Common myeloid progenitor, CD34-positive (primary cell): ENCODE measurements at regions not wholly inside any gene's neighbourhood (a gene's known extent, or its start where the extent isn't known, plus 50 kb on each side); places are given as distances from the start of the nearest gene placed in this dataset.

ENCODE experiments used
- CTCF ChIA-PET: fragments of 350-600 bp; sonication (Branson Sonifier 250); formaldehyde crosslinking; loops from one replicate; lab custom pipeline; 2021; ENCODE audit warnings: antibody characterized with exemption; lab: Charles Lee
- POLR2A ChIA-PET: fragments of 350-600 bp; sonication (Branson Sonifier 250); formaldehyde crosslinking; loops from one replicate; lab custom pipeline; 2021; ENCODE audit warnings: antibody characterized with exemption; lab: Charles Lee
- DNase-seq, 3 donors: peaks; one replicate each; pipeline versions ENCODE4 v3.0.0 to v3.0.0-alpha.2; 2013
- H3K27ac ChIP-seq, 2 experiments: 1 replicate in 1 of 2; 2 replicates in 1 of 2; pipeline ENCODE4 v1.7.0; 2013; ENCODE audit warnings: inconsistent platforms in 2 of 2, low read length in 2 of 2, mild to moderate bottlenecking in 2 of 2, low read depth in 1 of 2, moderate library complexity in 1 of 2; ENCODE audit not compliant: severe bottlenecking in 2 of 2, insufficient read depth in 1 of 2, poor library complexity in 1 of 2
- H3K27me3 ChIP-seq, 5 experiments: replicated peaks in 2 of 5; 1 replicate in 3 of 5; 2 replicates in 2 of 5; pipeline versions ENCODE4 v1.6.1 to v1.7.0; 2013; ENCODE audit warnings: low read length in 4 of 5, mild to moderate bottlenecking in 2 of 5, moderate library complexity in 2 of 5, inconsistent platforms in 1 of 5; ENCODE audit not compliant: insufficient read depth in 5 of 5, control insufficient read depth in 4 of 5
- H3K36me3 ChIP-seq, 4 experiments: 1 replicate in 2 of 4; 2 replicates in 2 of 4; pipeline versions ENCODE4 v1.6.1 to v1.7.0; 2013; ENCODE audit warnings: low read length in 3 of 4, control low read depth in 1 of 4, mild to moderate bottlenecking in 1 of 4; ENCODE audit not compliant: control insufficient read depth in 4 of 4, insufficient read depth in 4 of 4
- H3K4me1 ChIP-seq, 4 experiments: 1 replicate in 3 of 4; 2 replicates in 1 of 4; pipeline versions ENCODE4 v1.6.1 to v1.7.1; 2013; ENCODE audit warnings: low read length in 3 of 4, mild to moderate bottlenecking in 3 of 4, control low read depth in 1 of 4, inconsistent platforms in 1 of 4, moderate library complexity in 1 of 4; ENCODE audit not compliant: control insufficient read depth in 4 of 4, insufficient read depth in 4 of 4; ENCODE audit errors: control extremely low read depth in 1 of 4
- H3K4me3 ChIP-seq, 7 experiments: 1 replicate in 4 of 7; 2 replicates in 3 of 7; pipeline versions ENCODE4 v1.5.1 to v1.7.0; 2013; ENCODE audit warnings: mild to moderate bottlenecking in 7 of 7, low read length in 6 of 7, moderate library complexity in 6 of 7, inconsistent platforms in 2 of 7, low read depth in 2 of 7, control low read depth in 1 of 7; ENCODE audit not compliant: insufficient read depth in 4 of 7, control insufficient read depth in 1 of 7; ENCODE audit errors: extremely low read depth in 1 of 7
- H3K9me3 ChIP-seq, 5 experiments: 1 replicate in 4 of 5; 2 replicates in 1 of 5; pipeline versions ENCODE4 v1.6.1 to v1.7.1; 2013; ENCODE audit warnings: low read length in 4 of 5, mild to moderate bottlenecking in 2 of 5, inconsistent platforms in 1 of 5, low read depth in 1 of 5, moderate library complexity in 1 of 5; ENCODE audit not compliant: control insufficient read depth in 4 of 5, insufficient read depth in 2 of 5; ENCODE audit errors: control extremely low read depth in 1 of 5
- WGBS: methylation state at CpG from one replicate; pipeline ENCODE4 v1.1.5; 2013; ENCODE audit not compliant: insufficient coverage; 5-methylcytosine and 5-hydroxymethylcytosine counted together

GRCh38 chr4:117873779-117874178 is 160.5 kb upstream of the NDST3 start:
- CTCF ChIA-PET, result no interaction called here
- no peak for DNase-seq
- Histone ChIP-seq H3K27me3 (no peaks in the 10 kb centered on the region), H3K4me1 (no peaks in the 10 kb centered on the region), H3K27ac (no peak overlapping the region), H3K36me3 (no peaks in the 10 kb centered on the region), H3K9me3 (no peaks in the 10 kb centered on the region), H3K4me3 (no peak overlapping the region)
- WGBS, result 100% methylated on average over 1 of the region's 2 CpGs
- POLR2A ChIA-PET, result no interaction called here

GRCh38 chr4:117874216-117874615 is 160.1 kb upstream of the NDST3 start:
- ChIA-PET POLR2A (no interaction called here), CTCF (no interaction called here)
- WGBS, result no CpG with 5 or more reads among the region's 1 CpG
- H3K4me3 ChIP-seq, result no peak overlapping the region
- H3K27me3 ChIP-seq, result no peaks in the 10 kb centered on the region
- no peak overlapping the region for H3K27ac ChIP-seq
- DNase-seq, result no peak
- no peaks in the 10 kb centered on the region for H3K36me3 ChIP-seq
- no peaks in the 10 kb centered on the region for H3K9me3 ChIP-seq
- H3K4me1 ChIP-seq, result no peaks in the 10 kb centered on the region

GRCh38 chr4:117889978-117890377 is 144.3 kb upstream of the NDST3 start:
- Histone ChIP-seq H3K9me3 (no peaks in the 10 kb centered on the region), H3K4me3 (no peak overlapping the region), H3K4me1 (no peaks in the 10 kb centered on the region), H3K27me3 (no peaks in the 10 kb centered on the region), H3K27ac (no peak overlapping the region), H3K36me3 (no peaks in the 10 kb centered on the region)
- WGBS, result 100% methylated on average over 3 of the region's 3 CpGs
- ChIA-PET CTCF (no interaction called here), POLR2A (no interaction called here)
- no peak for DNase-seq

GRCh38 chr4:117893207-117893606 is 141.1 kb upstream of the NDST3 start:
- no peak for DNase-seq
- ChIA-PET CTCF (interaction anchor here (1.2 kb wide), 1 partner anchor 22 kb away, joined by 4 read pairs; no protein-coding TSS in a partner anchor), POLR2A (no interaction called here)
- WGBS, result no CpG with 5 or more reads among the region's 1 CpG
- H3K4me1 ChIP-seq, result no peaks in the 10 kb centered on the region
- no peak overlapping the region for H3K4me3 ChIP-seq
- no peaks in the 10 kb centered on the region for H3K27me3 ChIP-seq
- H3K27ac ChIP-seq, result no peak overlapping the region
- no peaks in the 10 kb centered on the region for H3K36me3 ChIP-seq
- H3K9me3 ChIP-seq, result peaks cover 0 to 1% (median 0%) of the 10 kb centered on the region in 5 experiments

GRCh38 chr4:117898496-117898895 is 135.8 kb upstream of the NDST3 start:
- CTCF ChIA-PET, result no interaction called here
- DNase-seq, result no peak
- POLR2A ChIA-PET, result no interaction called here
- peaks cover 0 to 4% (median 2%) of the 10 kb centered on the region in 4 experiments for H3K4me1 ChIP-seq
- H3K27me3 ChIP-seq, result no peaks in the 10 kb centered on the region
- peaks cover 0 to 1% (median 0%) of the 10 kb centered on the region in 5 experiments for H3K9me3 ChIP-seq
- no peaks in the 10 kb centered on the region for H3K36me3 ChIP-seq
- H3K27ac ChIP-seq, result no peak overlapping the region
- no peak overlapping the region for H3K4me3 ChIP-seq

GRCh38 chr4:117900832-117901231 is 133.5 kb upstream of the NDST3 start:
- Histone ChIP-seq H3K27ac (no peak overlapping the region), H3K36me3 (no peaks in the 10 kb centered on the region), H3K4me1 (peaks cover 0 to 4% (median 2%) of the 10 kb centered on the region in 4 experiments), H3K4me3 (no peak overlapping the region), H3K9me3 (peaks cover 0 to 1% (median 0%) of the 10 kb centered on the region in 5 experiments), H3K27me3 (no peaks in the 10 kb centered on the region)
- peak in 1 of 3 donors; percentile 1 for DNase-seq
- ChIA-PET POLR2A (no interaction called here), CTCF (no interaction called here)
- WGBS, result no CpG with 5 or more reads among the region's 2 CpGs

GRCh38 chr4:117907646-117908045 is 126.6 kb upstream of the NDST3 start:
- POLR2A ChIA-PET, result no interaction called here
- no peaks in the 10 kb centered on the region for H3K4me1 ChIP-seq
- no peaks in the 10 kb centered on the region for H3K36me3 ChIP-seq

More at GRCh38 chr4:117907646-117908045, 126.6 kb upstream of the NDST3 start:
- no CpG with 5 or more reads among the region's 1 CpG for WGBS
- CTCF ChIA-PET, result no interaction called here
- Histone ChIP-seq H3K9me3 (no peaks in the 10 kb centered on the region), H3K27ac (no peak overlapping the region), H3K4me3 (no peak overlapping the region), H3K27me3 (no peaks in the 10 kb centered on the region)
- DNase-seq, result no peak
